ENCODE measurements at regions not wholly inside any gene's neighbourhood (a gene's known extent, or its start where the extent isn't known, plus 50 kb on each side); places are given as distances from the start of the nearest gene placed in this dataset.

- POLR2A ChIA-PET: no interaction called here
- DNase-seq (ENCODE audit: extremely low spot score): peak; percentile 48
- TF ChIP-seq NFRKB (IDR thresholded peaks at IDR 0.05) (no peak), LEF1 (IDR thresholded peaks at IDR 0.05; ENCODE audit: borderline replicate concordance) (no peak), HDGF (IDR thresholded peaks at IDR 0.05; ENCODE audit: borderline replicate concordance) (no peak), ARNT (IDR thresholded peaks at IDR 0.05) (no peak)
- CTCF ChIA-PET: interaction anchor here (0.7 kb wide), 1 partner anchor 1408 kb away, joined by 3 read pairs; no protein-coding TSS in a partner anchor
Measured at GRCh38 chr10:84783386-84783785, 455.0 kb downstream of the CCSER2 start.

DNA sequence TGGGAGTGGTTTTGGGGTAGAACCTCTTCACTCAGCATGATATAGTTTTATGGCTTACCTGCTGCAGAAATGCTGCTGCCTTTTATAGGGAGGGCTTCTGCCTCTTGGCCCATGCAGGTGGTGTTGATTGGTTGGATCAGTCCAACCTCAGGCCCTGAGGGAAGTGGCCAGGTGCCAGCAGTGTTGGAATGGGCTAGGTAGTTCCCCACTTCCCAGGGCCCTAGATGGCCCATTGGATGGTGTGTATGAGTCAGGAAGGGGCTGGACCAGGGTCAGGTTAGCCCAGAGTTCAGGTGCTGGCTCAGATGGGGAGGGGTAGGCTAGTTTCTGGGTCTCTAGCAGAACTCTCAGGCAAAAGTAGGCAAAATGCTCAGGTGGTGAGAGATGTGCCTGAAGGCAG lies 455.5 kb downstream of the CCSER2 start:
- ChIA-PET CTCF (interaction anchor here (0.7 kb wide), 1 partner anchor 1407 kb away, joined by 3 read pairs; no protein-coding TSS in a partner anchor), POLR2A (no interaction called here)
- DNase-seq (ENCODE audit: extremely low spot score): no peak
- TF ChIP-seq ZNF384 (IDR thresholded peaks at IDR 0.05): no peak
- TF ChIP-seq TARDBP (IDR thresholded peaks at IDR 0.05): no peak
- no peak for TF ChIP-seq CTBP1 (IDR thresholded peaks at IDR 0.05; ENCODE audit: borderline replicate concordance)
- TF ChIP-seq, protein P1, sequence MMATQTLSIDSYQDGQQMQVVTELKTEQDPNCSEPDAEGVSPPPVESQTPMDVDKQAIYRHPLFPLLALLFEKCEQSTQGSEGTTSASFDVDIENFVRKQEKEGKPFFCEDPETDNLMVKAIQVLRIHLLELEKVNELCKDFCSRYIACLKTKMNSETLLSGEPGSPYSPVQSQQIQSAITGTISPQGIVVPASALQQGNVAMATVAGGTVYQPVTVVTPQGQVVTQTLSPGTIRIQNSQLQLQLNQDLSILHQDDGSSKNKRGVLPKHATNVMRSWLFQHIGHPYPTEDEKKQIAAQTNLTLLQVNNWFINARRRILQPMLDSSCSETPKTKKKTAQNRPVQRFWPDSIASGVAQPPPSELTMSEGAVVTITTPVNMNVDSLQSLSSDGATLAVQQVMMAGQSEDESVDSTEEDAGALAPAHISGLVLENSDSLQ (IDR thresholded peaks at IDR 0.05): no peak
- TF ChIP-seq BHLHE40 (IDR thresholded peaks at IDR 0.05; ENCODE audit: borderline replicate concordance): no peak
- TF ChIP-seq HDGF (IDR thresholded peaks at IDR 0.05; ENCODE audit: borderline replicate concordance): no peak
- TF ChIP-seq SUZ12 (IDR thresholded peaks at IDR 0.05): no peak
- TF ChIP-seq L3MBTL2 (conservative IDR thresholded peaks at IDR 0.05): no peak
- no peak for TF ChIP-seq LEF1 (IDR thresholded peaks at IDR 0.05; ENCODE audit: borderline replicate concordance)
- no peak for TF ChIP-seq FOXA1 (IDR thresholded peaks at IDR 0.05)
- no peak for TF ChIP-seq NFRKB (IDR thresholded peaks at IDR 0.05)
- TF ChIP-seq FOXK2 (IDR thresholded peaks at IDR 0.05): no peak
- TF ChIP-seq ELF4 (IDR thresholded peaks at IDR 0.05): no peak
- no peak for TF ChIP-seq FOXM1 (IDR thresholded peaks at IDR 0.05; ENCODE audit: borderline replicate concordance)
- TF ChIP-seq SP1 (IDR thresholded peaks at IDR 0.05): no peak
- no peak for TF ChIP-seq ARNT (IDR thresholded peaks at IDR 0.05)

GRCh38 chr10:84784749-84785148 lies 456.4 kb downstream of the CCSER2 start:
- DNase-seq (ENCODE audit: extremely low spot score): no peak
- POLR2A ChIA-PET: no interaction called here
- no peak for TF ChIP-seq BHLHE40 (IDR thresholded peaks at IDR 0.05; ENCODE audit: borderline replicate concordance)
- TF ChIP-seq ZNF384 (IDR thresholded peaks at IDR 0.05): no peak
- no peak for TF ChIP-seq NFRKB (IDR thresholded peaks at IDR 0.05)
- TF ChIP-seq L3MBTL2 (conservative IDR thresholded peaks at IDR 0.05): no peak
- TF ChIP-seq SP1 (IDR thresholded peaks at IDR 0.05): no peak
- TF ChIP-seq FOXM1 (IDR thresholded peaks at IDR 0.05; ENCODE audit: borderline replicate concordance): no peak
- TF ChIP-seq HDGF (IDR thresholded peaks at IDR 0.05; ENCODE audit: borderline replicate concordance): no peak
- no peak for TF ChIP-seq CTBP1 (IDR thresholded peaks at IDR 0.05; ENCODE audit: borderline replicate concordance)
- TF ChIP-seq ARNT (IDR thresholded peaks at IDR 0.05): no peak
- TF ChIP-seq SUZ12 (IDR thresholded peaks at IDR 0.05): no peak
- no peak for TF ChIP-seq ELF4 (IDR thresholded peaks at IDR 0.05)
- CTCF ChIA-PET: no interaction called here

DNA sequence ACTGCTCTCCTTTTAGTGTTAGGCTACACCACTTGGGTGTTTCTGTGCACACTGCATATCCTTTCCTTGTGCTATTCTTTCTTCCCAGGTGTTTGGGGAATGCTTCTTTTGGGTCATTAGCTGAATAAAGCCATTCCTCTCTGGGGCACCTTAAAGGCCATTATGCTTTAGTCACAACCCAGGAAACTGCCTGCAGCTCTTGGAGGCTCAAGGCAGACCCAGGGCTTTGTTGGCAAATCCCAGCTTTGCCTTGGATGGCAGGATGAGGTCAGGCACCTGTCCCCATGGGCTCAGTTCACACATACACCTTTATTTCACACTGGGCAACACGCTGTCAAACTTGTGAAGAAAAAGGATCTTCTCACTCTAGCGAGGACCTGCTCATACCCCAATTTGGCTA lies 460.6 kb downstream of the CCSER2 start:
- no peak for TF ChIP-seq FOXM1 (IDR thresholded peaks at IDR 0.05; ENCODE audit: borderline replicate concordance)
- TF ChIP-seq BHLHE40 (IDR thresholded peaks at IDR 0.05; ENCODE audit: borderline replicate concordance): no peak
- no peak for TF ChIP-seq ELF4 (IDR thresholded peaks at IDR 0.05)
- TF ChIP-seq ZNF384 (IDR thresholded peaks at IDR 0.05): no peak
- no peak for TF ChIP-seq HDGF (IDR thresholded peaks at IDR 0.05; ENCODE audit: borderline replicate concordance)
- TF ChIP-seq NFRKB (IDR thresholded peaks at IDR 0.05): no peak

GRCh38 chr10:84798312-84798711 lies 469.9 kb downstream of the CCSER2 start:
- ChIA-PET POLR2A (no interaction called here), CTCF (no interaction called here)
- TF ChIP-seq ZNF384 (IDR thresholded peaks at IDR 0.05) (no peak), TARDBP (IDR thresholded peaks at IDR 0.05) (no peak), ARNT (IDR thresholded peaks at IDR 0.05) (no peak), CTBP1 (IDR thresholded peaks at IDR 0.05; ENCODE audit: borderline replicate concordance) (no peak)
- DNase-seq (ENCODE audit: extremely low spot score): no peak

More for the DNA sequence above, 460.6 kb downstream of the CCSER2 start:
- DNase-seq (ENCODE audit: extremely low spot score): no peak
- ChIA-PET POLR2A (no interaction called here), CTCF (no interaction called here)

DNA sequence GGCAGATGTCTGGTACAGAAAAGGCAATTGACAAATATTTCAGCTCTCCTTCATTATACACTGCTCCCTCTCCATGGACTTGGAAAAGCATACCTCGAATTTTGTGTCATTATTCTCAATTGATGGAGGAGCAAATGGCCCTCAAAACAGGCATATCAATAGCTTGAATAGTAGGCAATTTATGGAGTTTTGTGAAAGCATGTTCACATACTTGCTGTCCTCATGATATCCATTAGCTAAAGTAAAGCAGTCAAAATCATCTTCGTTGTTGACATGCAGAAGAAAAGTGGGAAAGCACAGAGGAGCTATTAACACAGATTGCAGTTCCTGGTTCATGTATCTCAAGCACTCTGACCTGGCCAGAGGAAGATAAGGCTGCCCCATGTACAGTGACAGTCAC lies 472.8 kb downstream of the CCSER2 start:
- TF ChIP-seq CTBP1 (IDR thresholded peaks at IDR 0.05; ENCODE audit: borderline replicate concordance) (no peak), FOXM1 (IDR thresholded peaks at IDR 0.05; ENCODE audit: borderline replicate concordance) (no peak), HDGF (IDR thresholded peaks at IDR 0.05; ENCODE audit: borderline replicate concordance) (no peak), BHLHE40 (IDR thresholded peaks at IDR 0.05; ENCODE audit: borderline replicate concordance) (no peak), ZNF384 (IDR thresholded peaks at IDR 0.05) (no peak), SP1 (IDR thresholded peaks at IDR 0.05) (no peak), NFRKB (IDR thresholded peaks at IDR 0.05) (no peak), SUZ12 (IDR thresholded peaks at IDR 0.05) (no peak), ELF4 (IDR thresholded peaks at IDR 0.05) (no peak), ARNT (IDR thresholded peaks at IDR 0.05) (no peak), LEF1 (IDR thresholded peaks at IDR 0.05; ENCODE audit: borderline replicate concordance) (no peak), L3MBTL2 (conservative IDR thresholded peaks at IDR 0.05) (no peak), FOXK2 (IDR thresholded peaks at IDR 0.05) (no peak), FOXA1 (IDR thresholded peaks at IDR 0.05) (no peak), TARDBP (IDR thresholded peaks at IDR 0.05) (no peak)
- TF ChIP-seq, protein P1 (IDR thresholded peaks at IDR 0.05): no peak
- POLR2A ChIA-PET: no interaction called here
- CTCF ChIA-PET: interaction anchor here (1.4 kb wide), 1 partner anchor 252 kb away, joined by 5 read pairs; no protein-coding TSS in a partner anchor
- DNase-seq (ENCODE audit: extremely low spot score): no peak

GRCh38 chr10:84801916-84802315 lies 473.5 kb downstream of the CCSER2 start:
- ChIA-PET CTCF (interaction anchor here (0.6 to 1.4 kb wide), 2 partner anchors 93 to 253 kb away, joined by 3 to 5 read pairs; no protein-coding TSS in a partner anchor), POLR2A (no interaction called here)
- no peak for DNase-seq (ENCODE audit: extremely low spot score)
- TF ChIP-seq FOXA1 (IDR thresholded peaks at IDR 0.05) (no peak), LEF1 (IDR thresholded peaks at IDR 0.05; ENCODE audit: borderline replicate concordance) (no peak), FOXM1 (IDR thresholded peaks at IDR 0.05; ENCODE audit: borderline replicate concordance) (no peak), BHLHE40 (IDR thresholded peaks at IDR 0.05; ENCODE audit: borderline replicate concordance) (no peak), TARDBP (IDR thresholded peaks at IDR 0.05) (no peak)

All from HEK293T (cell line).